ENCODE measurements at regions not wholly inside any gene's neighbourhood (a gene's known extent, or its start where the extent isn't known, plus 50 kb on each side); places are given as distances from the start of the nearest gene placed in this dataset.

- DNase-seq (ENCODE audit: low spot score), result no peak
Observed at GRCh38 chr3:42037318-42037945, 53.7 kb upstream of the TRAK1 start.

- DNase-seq (ENCODE audit: low spot score), result no peak
Observed at GRCh38 chr3:42036483-42036823, 54.7 kb upstream of the TRAK1 start.

GRCh38 chr3:42035816-42036482 lies 55.2 kb upstream of the TRAK1 start:
- no peak for DNase-seq (ENCODE audit: low spot score)

- DNase-seq (ENCODE audit: low spot score), result no peak
Observed at GRCh38 chr3:42035007-42035406, 56.1 kb upstream of the TRAK1 start.

- DNase-seq (ENCODE audit: low spot score), result no peak
Observed at GRCh38 chr3:42033741-42034140, 57.4 kb upstream of the TRAK1 start.

GRCh38 chr3:42032693-42033349 lies 58.3 kb upstream of the TRAK1 start:
- peak; percentile 89 for DNase-seq (ENCODE audit: low spot score)

GRCh38 chr3:42031808-42032480 lies 59.2 kb upstream of the TRAK1 start:
- no peak for DNase-seq (ENCODE audit: low spot score)

- peak; percentile 69 for DNase-seq (ENCODE audit: low spot score)
Observed at GRCh38 chr3:42028474-42028873, 62.7 kb upstream of the TRAK1 start.

- no peak for DNase-seq (ENCODE audit: low spot score)
Observed at GRCh38 chr3:42027571-42027970, 63.6 kb upstream of the TRAK1 start.

GRCh38 chr3:42025370-42026138 lies 63.7 kb upstream of the ULK4 start:
- no peak for DNase-seq (ENCODE audit: low spot score)

- DNase-seq (ENCODE audit: low spot score), result no peak
Observed at GRCh38 chr3:42024591-42025351, 62.9 kb upstream of the ULK4 start.

- DNase-seq (ENCODE audit: low spot score), result no peak
Observed at GRCh38 chr3:42023380-42023779, 61.5 kb upstream of the ULK4 start.

GRCh38 chr3:42022355-42022754 lies 60.5 kb upstream of the ULK4 start:
- DNase-seq (ENCODE audit: low spot score), result peak; percentile 62

GRCh38 chr3:42020684-42021307 lies 58.9 kb upstream of the ULK4 start:
- DNase-seq (ENCODE audit: low spot score), result no peak

- peak; percentile 20 for DNase-seq (ENCODE audit: low spot score)
Observed at GRCh38 chr3:42019953-42020260, 58.0 kb upstream of the ULK4 start.

GRCh38 chr3:42019144-42019952 lies 57.4 kb upstream of the ULK4 start:
- DNase-seq (ENCODE audit: low spot score), result peak; percentile 16

- peak; percentile 90 for DNase-seq (ENCODE audit: low spot score)
Observed at GRCh38 chr3:42014921-42015533, 53.1 kb upstream of the ULK4 start.

GRCh38 chr3:42014458-42014920 lies 52.6 kb upstream of the ULK4 start:
- DNase-seq (ENCODE audit: low spot score), result peak; percentile 53
